Liver (tissue), 7 donors: ENCODE measurements at regions not wholly inside any gene's neighbourhood (a gene's known extent, or its start where the extent isn't known, plus 50 kb on each side); places are given as distances from the start of the nearest gene placed in this dataset.

Experiments
- DNase-seq: peaks from one replicate; pipeline ENCODE4 v3.0.0-alpha.2; 2017; ENCODE audit warnings: low spot score
- H3K27ac ChIP-seq, 2 donors: one replicate each; pipeline ENCODE4 v1.7.0; 2013; ENCODE audit warnings: inconsistent platforms in 2 of 2, low read length in 2 of 2, control low read depth in 1 of 2, low read depth in 1 of 2, mild to moderate bottlenecking in 1 of 2
- H3K27me3 ChIP-seq, 4 donors: one replicate each; pipeline versions ENCODE4 v1.6.1 to v1.7.0; 2013; ENCODE audit warnings: low read length in 3 of 4, inconsistent platforms in 1 of 4, mild to moderate bottlenecking in 1 of 4, moderate library complexity in 1 of 4; ENCODE audit not compliant: control insufficient read depth in 4 of 4, insufficient read depth in 4 of 4
- H3K36me3 ChIP-seq, 4 donors: one replicate each; pipeline versions ENCODE4 v1.6.1 to v1.7.0; 2013; ENCODE audit warnings: low read length in 3 of 4, mild to moderate bottlenecking in 3 of 4, low read depth in 1 of 4, moderate library complexity in 1 of 4; ENCODE audit not compliant: control insufficient read depth in 4 of 4, insufficient read depth in 3 of 4
- H3K4me1 ChIP-seq, 4 donors: one replicate each; pipeline versions ENCODE4 v1.6.1 to v1.7.0; 2013; ENCODE audit warnings: low read length in 3 of 4, mild to moderate bottlenecking in 3 of 4, moderate library complexity in 1 of 4; ENCODE audit not compliant: control insufficient read depth in 4 of 4, insufficient read depth in 4 of 4
- H3K4me3 ChIP-seq, 3 donors: one replicate each; pipeline versions ENCODE4 v1.6.1 to v1.7.0; 2013; ENCODE audit warnings: low read length in 3 of 3, control low read depth in 1 of 3, low read depth in 1 of 3, mild to moderate bottlenecking in 1 of 3
- H3K9ac ChIP-seq, 2 donors: one replicate each; pipeline ENCODE4 v1.7.0; 2013; ENCODE audit warnings: low read length in 2 of 2, mild to moderate bottlenecking in 2 of 2, moderate library complexity in 2 of 2, control low read depth in 1 of 2, low read depth in 1 of 2
- H3K9me3 ChIP-seq, 4 donors: one replicate each; pipeline versions ENCODE4 v1.6.1 to v1.7.0; 2013; ENCODE audit warnings: low read length in 3 of 4; ENCODE audit not compliant: control insufficient read depth in 4 of 4
- EGR1 ChIP-seq, 2 donors: IDR thresholded peaks; 2 replicates each; pipeline ENCODE4 v1.6.1; 2016 to 2018; ENCODE audit warnings: antibody characterized with exemption in 2 of 2, low read depth in 2 of 2
- FOXA1 ChIP-seq: IDR thresholded peaks from 2 replicates; pipeline ENCODE4 v1.6.1; 2016; ENCODE audit warnings: antibody characterized with exemption
- GABPA ChIP-seq, 2 donors: IDR thresholded peaks in 1 of 2; conservative IDR thresholded peaks in 1 of 2; 2 replicates each; pipeline ENCODE4 v1.6.1; 2016; ENCODE audit warnings: antibody characterized with exemption in 2 of 2, mild to moderate bottlenecking in 1 of 2, moderate library complexity in 1 of 2
- HNF4A ChIP-seq, 2 donors: conservative IDR thresholded peaks; 2 replicates each; pipeline ENCODE4 v1.6.1; 2016; ENCODE audit warnings: antibody characterized with exemption in 2 of 2, mild to moderate bottlenecking in 2 of 2
- HNF4G ChIP-seq: IDR thresholded peaks from 2 replicates; pipeline ENCODE4 v1.6.1; 2016; ENCODE audit warnings: antibody characterized with exemption
- JUND ChIP-seq, 2 donors: IDR thresholded peaks; 2 replicates each; pipeline ENCODE4 v1.6.1; 2016; ENCODE audit warnings: antibody characterized with exemption in 2 of 2
- RAD21 ChIP-seq, 2 donors: IDR thresholded peaks; 2 replicates each; pipeline ENCODE4 v1.6.1; 2016; ENCODE audit warnings: antibody characterized with exemption in 2 of 2, mild to moderate bottlenecking in 2 of 2
- RXRA ChIP-seq, 2 donors: IDR thresholded peaks; 2 replicates each; pipeline ENCODE4 v1.6.1; 2017 to 2018; ENCODE audit warnings: antibody characterized with exemption in 2 of 2, mild to moderate bottlenecking in 1 of 2
- SP1 ChIP-seq: IDR thresholded peaks from 2 replicates; pipeline ENCODE4 v1.6.1; 2018; ENCODE audit warnings: antibody characterized with exemption, mild to moderate bottlenecking
- YY1 ChIP-seq: IDR thresholded peaks from 2 replicates; pipeline ENCODE4 v1.6.1; 2016; ENCODE audit warnings: antibody characterized with exemption, mild to moderate bottlenecking
- WGBS: extraction: QIAGEN DNeasy Blood & Tissue Kit; methylation state at CpG from one replicate; pipeline ENCODE4 v1.1.7; 2013; 5-methylcytosine and 5-hydroxymethylcytosine counted together
- TF ChIP-seq, protein P1 (sequence below): IDR thresholded peaks from 2 replicates; pipeline ENCODE4 v1.6.1; 2016; ENCODE audit warnings: antibody characterized with exemption
- TF ChIP-seq, protein P2 (sequence below): IDR thresholded peaks from 2 replicates; pipeline ENCODE4 v1.6.1; 2016; ENCODE audit warnings: antibody characterized with exemption
- TF ChIP-seq, protein P3 (sequence below): IDR thresholded peaks from 2 replicates; pipeline ENCODE4 v1.6.1; 2016; ENCODE audit warnings: antibody characterized with exemption, mild to moderate bottlenecking
- donor health status: healthy.
- donor health status: healthy.
- donor health status: healthy.
- donor health status: healthy.

DNA sequence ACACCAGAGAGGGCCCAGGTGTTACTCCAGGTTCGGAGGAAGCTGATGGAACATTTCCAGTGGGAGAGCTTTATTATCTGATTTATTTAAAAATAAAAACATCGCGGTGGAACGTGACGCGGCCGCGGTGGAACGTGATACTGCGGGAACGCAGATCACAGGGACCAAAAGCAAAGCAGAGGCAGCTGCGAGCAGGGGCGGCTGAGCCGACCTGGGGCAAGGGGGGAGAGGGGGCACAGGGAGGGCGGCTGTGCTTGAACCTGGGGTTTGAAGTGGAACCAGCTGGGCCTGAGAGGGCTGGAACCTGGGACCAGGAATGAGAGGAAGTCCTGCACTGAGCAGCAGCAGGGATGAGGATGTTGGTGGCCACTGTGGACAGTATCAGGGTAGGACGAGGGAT is 583.5 kb upstream of the SALL3 start:
- Histone ChIP-seq H3K9me3 (peaks cover 0 to 2% (median under 1%) of the 10 kb centered on the region in 4 donors), H3K9ac (no peak overlapping the region), H3K27me3 (peaks cover 0 to 2% (median 0%) of the 10 kb centered on the region in 4 donors), H3K36me3 (no peaks in the 10 kb centered on the region), H3K4me3 (no peak overlapping the region), H3K4me1 (no peaks in the 10 kb centered on the region), H3K27ac (no peak overlapping the region)
- WGBS: 86% methylated on average over 16 of the region's 16 CpGs
- no peak for DNase-seq
- TF ChIP-seq HNF4G (no peak), YY1 (no peak)

- Histone ChIP-seq H3K27me3 (peaks cover 0 to 2% (median 0%) of the 10 kb centered on the region in 4 donors), H3K4me1 (no peaks in the 10 kb centered on the region), H3K36me3 (no peaks in the 10 kb centered on the region), H3K27ac (no peak overlapping the region), H3K9ac (no peak overlapping the region), H3K4me3 (no peak overlapping the region), H3K9me3 (peaks cover 0 to 2% (median under 1%) of the 10 kb centered on the region in 4 donors)
- DNase-seq: no peak
- WGBS: 84% methylated on average over 10 of the region's 10 CpGs
- TF ChIP-seq EGR1 (IDR thresholded peaks at IDR 0.05; ENCODE audit: low read depth in 2 of 2) (no peak), SP1 (no peak), FOXA1 (no peak)
- TF ChIP-seq, protein P1, sequence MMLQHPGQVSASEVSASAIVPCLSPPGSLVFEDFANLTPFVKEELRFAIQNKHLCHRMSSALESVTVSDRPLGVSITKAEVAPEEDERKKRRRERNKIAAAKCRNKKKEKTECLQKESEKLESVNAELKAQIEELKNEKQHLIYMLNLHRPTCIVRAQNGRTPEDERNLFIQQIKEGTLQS: no peak
These were observed 582.9 kb upstream of the SALL3 start for GRCh38 chr18:78396756-78397155.

GRCh38 chr18:78399992-78400503 is 579.6 kb upstream of the SALL3 start:
- no peak for DNase-seq
- WGBS: 80% methylated on average over 25 of the region's 25 CpGs
- peaks cover 0 to 2% (median 0%) of the 10 kb centered on the region in 4 donors for H3K27me3 ChIP-seq
- TF ChIP-seq, protein P2, sequence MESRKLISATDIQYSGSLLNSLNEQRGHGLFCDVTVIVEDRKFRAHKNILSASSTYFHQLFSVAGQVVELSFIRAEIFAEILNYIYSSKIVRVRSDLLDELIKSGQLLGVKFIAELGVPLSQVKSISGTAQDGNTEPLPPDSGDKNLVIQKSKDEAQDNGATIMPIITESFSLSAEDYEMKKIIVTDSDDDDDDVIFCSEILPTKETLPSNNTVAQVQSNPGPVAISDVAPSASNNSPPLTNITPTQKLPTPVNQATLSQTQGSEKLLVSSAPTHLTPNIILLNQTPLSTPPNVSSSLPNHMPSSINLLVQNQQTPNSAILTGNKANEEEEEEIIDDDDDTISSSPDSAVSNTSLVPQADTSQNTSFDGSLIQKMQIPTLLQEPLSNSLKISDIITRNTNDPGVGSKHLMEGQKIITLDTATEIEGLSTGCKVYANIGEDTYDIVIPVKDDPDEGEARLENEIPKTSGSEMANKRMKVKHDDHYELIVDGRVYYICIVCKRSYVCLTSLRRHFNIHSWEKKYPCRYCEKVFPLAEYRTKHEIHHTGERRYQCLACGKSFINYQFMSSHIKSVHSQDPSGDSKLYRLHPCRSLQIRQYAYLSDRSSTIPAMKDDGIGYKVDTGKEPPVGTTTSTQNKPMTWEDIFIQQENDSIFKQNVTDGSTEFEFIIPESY: no peak
- TF ChIP-seq RXRA (IDR thresholded peaks at IDR 0.05) (no peak), GABPA (IDR thresholded peaks at IDR 0.05 in 1 of 2, conservative IDR thresholded peaks at IDR 0.05 in 1 of 2) (no peak)
- no peak overlapping the region for H3K9ac ChIP-seq
- no peak overlapping the region for H3K27ac ChIP-seq
- no peak overlapping the region for H3K4me3 ChIP-seq
- peaks cover 0 to 3% (median under 1%) of the 10 kb centered on the region in 4 donors for H3K9me3 ChIP-seq
- no peaks in the 10 kb centered on the region for H3K4me1 ChIP-seq
- no peaks in the 10 kb centered on the region for H3K36me3 ChIP-seq

- Histone ChIP-seq H3K9me3 (peaks cover 0 to 3% (median under 1%) of the 10 kb centered on the region in 4 donors), H3K4me3 (no peak overlapping the region), H3K36me3 (no peaks in the 10 kb centered on the region), H3K27ac (no peak overlapping the region), H3K9ac (no peak overlapping the region), H3K27me3 (no peaks in the 10 kb centered on the region), H3K4me1 (no peaks in the 10 kb centered on the region)
- DNase-seq: no peak
- no peak for TF ChIP-seq HNF4G
- no peak for TF ChIP-seq HNF4A (conservative IDR thresholded peaks at IDR 0.05)
- TF ChIP-seq FOXA1: no peak
- TF ChIP-seq, protein P3, sequence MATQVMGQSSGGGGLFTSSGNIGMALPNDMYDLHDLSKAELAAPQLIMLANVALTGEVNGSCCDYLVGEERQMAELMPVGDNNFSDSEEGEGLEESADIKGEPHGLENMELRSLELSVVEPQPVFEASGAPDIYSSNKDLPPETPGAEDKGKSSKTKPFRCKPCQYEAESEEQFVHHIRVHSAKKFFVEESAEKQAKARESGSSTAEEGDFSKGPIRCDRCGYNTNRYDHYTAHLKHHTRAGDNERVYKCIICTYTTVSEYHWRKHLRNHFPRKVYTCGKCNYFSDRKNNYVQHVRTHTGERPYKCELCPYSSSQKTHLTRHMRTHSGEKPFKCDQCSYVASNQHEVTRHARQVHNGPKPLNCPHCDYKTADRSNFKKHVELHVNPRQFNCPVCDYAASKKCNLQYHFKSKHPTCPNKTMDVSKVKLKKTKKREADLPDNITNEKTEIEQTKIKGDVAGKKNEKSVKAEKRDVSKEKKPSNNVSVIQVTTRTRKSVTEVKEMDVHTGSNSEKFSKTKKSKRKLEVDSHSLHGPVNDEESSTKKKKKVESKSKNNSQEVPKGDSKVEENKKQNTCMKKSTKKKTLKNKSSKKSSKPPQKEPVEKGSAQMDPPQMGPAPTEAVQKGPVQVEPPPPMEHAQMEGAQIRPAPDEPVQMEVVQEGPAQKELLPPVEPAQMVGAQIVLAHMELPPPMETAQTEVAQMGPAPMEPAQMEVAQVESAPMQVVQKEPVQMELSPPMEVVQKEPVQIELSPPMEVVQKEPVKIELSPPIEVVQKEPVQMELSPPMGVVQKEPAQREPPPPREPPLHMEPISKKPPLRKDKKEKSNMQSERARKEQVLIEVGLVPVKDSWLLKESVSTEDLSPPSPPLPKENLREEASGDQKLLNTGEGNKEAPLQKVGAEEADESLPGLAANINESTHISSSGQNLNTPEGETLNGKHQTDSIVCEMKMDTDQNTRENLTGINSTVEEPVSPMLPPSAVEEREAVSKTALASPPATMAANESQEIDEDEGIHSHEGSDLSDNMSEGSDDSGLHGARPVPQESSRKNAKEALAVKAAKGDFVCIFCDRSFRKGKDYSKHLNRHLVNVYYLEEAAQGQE: no peak
- no peak for TF ChIP-seq JUND (IDR thresholded peaks at IDR 0.05)
- TF ChIP-seq RAD21 (IDR thresholded peaks at IDR 0.05): no peak
- TF ChIP-seq YY1: no peak
- WGBS: 66% methylated on average over 7 of the region's 7 CpGs
These were observed 577.2 kb upstream of the SALL3 start for GRCh38 chr18:78402440-78402839.
